ENCODE measurements at regions not wholly inside any gene's neighbourhood (a gene's known extent, or its start where the extent isn't known, plus 50 kb on each side); places are given as distances from the start of the nearest gene placed in this dataset.

DNA sequence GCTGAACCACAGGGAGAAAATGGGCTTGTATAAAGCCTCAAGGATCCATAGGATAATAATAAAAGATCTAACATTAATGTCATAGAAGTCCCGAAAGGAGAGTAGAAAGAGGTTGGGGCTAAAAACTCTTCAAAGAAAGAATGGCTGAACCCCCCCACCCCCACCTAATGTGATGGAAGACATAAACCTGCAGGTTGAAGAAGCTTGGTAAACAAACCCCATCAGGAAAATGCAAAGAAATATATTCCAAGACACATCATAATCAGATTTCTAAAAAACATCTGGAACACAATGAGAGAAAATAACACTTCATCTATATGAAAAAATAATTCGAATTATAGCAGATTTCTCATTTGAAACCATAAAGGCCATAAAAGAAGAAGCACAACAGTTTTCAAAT, 105.6 kb upstream of the BAIAP2L1 start:
- TF ChIP-seq, protein P1, sequence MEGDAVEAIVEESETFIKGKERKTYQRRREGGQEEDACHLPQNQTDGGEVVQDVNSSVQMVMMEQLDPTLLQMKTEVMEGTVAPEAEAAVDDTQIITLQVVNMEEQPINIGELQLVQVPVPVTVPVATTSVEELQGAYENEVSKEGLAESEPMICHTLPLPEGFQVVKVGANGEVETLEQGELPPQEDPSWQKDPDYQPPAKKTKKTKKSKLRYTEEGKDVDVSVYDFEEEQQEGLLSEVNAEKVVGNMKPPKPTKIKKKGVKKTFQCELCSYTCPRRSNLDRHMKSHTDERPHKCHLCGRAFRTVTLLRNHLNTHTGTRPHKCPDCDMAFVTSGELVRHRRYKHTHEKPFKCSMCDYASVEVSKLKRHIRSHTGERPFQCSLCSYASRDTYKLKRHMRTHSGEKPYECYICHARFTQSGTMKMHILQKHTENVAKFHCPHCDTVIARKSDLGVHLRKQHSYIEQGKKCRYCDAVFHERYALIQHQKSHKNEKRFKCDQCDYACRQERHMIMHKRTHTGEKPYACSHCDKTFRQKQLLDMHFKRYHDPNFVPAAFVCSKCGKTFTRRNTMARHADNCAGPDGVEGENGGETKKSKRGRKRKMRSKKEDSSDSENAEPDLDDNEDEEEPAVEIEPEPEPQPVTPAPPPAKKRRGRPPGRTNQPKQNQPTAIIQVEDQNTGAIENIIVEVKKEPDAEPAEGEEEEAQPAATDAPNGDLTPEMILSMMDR (IDR thresholded peaks at IDR 0.05) = no peak
- no peak for TF ChIP-seq POLR2A (IDR thresholded peaks at IDR 0.05)
